ENCODE measurements at regions not wholly inside any gene's neighbourhood (a gene's known extent, or its start where the extent isn't known, plus 50 kb on each side); places are given as distances from the start of the nearest gene placed in this dataset.

- no peak overlapping the region for H3K9ac ChIP-seq (ENCODE audit: control insufficient read depth, insufficient read depth, low read length)
- 10% methylated on average over 3 of the region's 3 CpGs for WGBS (ENCODE audit: insufficient coverage, insufficient replicate concordance, low lambda C conversion rate, missing lambda C conversion rate)
- DNase-seq (ENCODE audit: low read depth, low spot score), result no peak
- BruUV-seq (replicated peaks), result no TSS peak
- no peak overlapping the region for H3K4me3 ChIP-seq
- ChIA-PET POLR2A (no interaction called here), CTCF (interaction anchor here (0.6 kb wide), 1 partner anchor 262 kb away, joined by 3 read pairs; no protein-coding TSS in a partner anchor), RAD21 (ENCODE audit: unreplicated experiment) (no interaction called here), SMC1A (ENCODE audit: uncharacterized antibody, unreplicated experiment) (no interaction called here)
- no peak for TF ChIP-seq PML (IDR thresholded peaks at IDR 0.05; ENCODE audit: low read length)
- TF ChIP-seq PRDM15 (CRISPR knock-in tag; IDR thresholded peaks at IDR 0.05), result no peak
- TF ChIP-seq ATF7 (IDR thresholded peaks at IDR 0.05; ENCODE audit: low read depth), result no peak
- TF ChIP-seq TARDBP (IDR thresholded peaks at IDR 0.05; ENCODE audit: borderline replicate concordance), result no peak
- no peak for TF ChIP-seq HDGF (IDR thresholded peaks at IDR 0.05)
- no peak for TF ChIP-seq JUNB (IDR thresholded peaks at IDR 0.05)
- TF ChIP-seq NFYA (IDR thresholded peaks at IDR 0.05; ENCODE audit: borderline replicate concordance, low read depth, low read length), result no peak
- TF ChIP-seq YBX1 (IDR thresholded peaks at IDR 0.05), result no peak
- TF ChIP-seq USF1 (IDR thresholded peaks at IDR 0.05; ENCODE audit: borderline replicate concordance, extremely low read length, insufficient read depth, low read depth, low read length), result no peak
- TF ChIP-seq ASH2L (IDR thresholded peaks at IDR 0.05; ENCODE audit: borderline replicate concordance, low read depth), result no peak
- TF ChIP-seq BCL3 (IDR thresholded peaks at IDR 0.05; ENCODE audit: borderline replicate concordance, insufficient read depth, low read depth, low read length, poor library complexity, severe bottlenecking), result no peak
- no peak for TF ChIP-seq CEBPB (IDR thresholded peaks at IDR 0.05; ENCODE audit: borderline replicate concordance in 1 of 2, low read depth in 2 of 2, low read length in 2 of 2)
- TF ChIP-seq BACH1 (IDR thresholded peaks at IDR 0.05; ENCODE audit: borderline replicate concordance), result no peak
- no peak for TF ChIP-seq HDAC2 (IDR thresholded peaks at IDR 0.05)
- H3K9me3 ChIP-seq (replicated peaks; ENCODE audit: control insufficient read depth, insufficient read depth, low read length), result no peaks in the 10 kb centered on the region
- H3K4me2 ChIP-seq (ENCODE audit: control insufficient read depth, insufficient read depth), result no peak overlapping the region
- intact Hi-C loops (cut with micrococcal nuclease; ENCODE audit: unreplicated experiment), result no loop called here
- no peaks in the 10 kb centered on the region for H3K79me2 ChIP-seq (ENCODE audit: control insufficient read depth, insufficient read depth, low read length)
- no peak for FAIRE-seq
- no peaks in the 10 kb centered on the region for H3K4me1 ChIP-seq (ENCODE audit: control insufficient read depth, insufficient read depth, low read length)
- H4K20me1 ChIP-seq (ENCODE audit: control insufficient read depth, insufficient read depth), result no peaks in the 10 kb centered on the region
- H3K36me3 ChIP-seq (ENCODE audit: control insufficient read depth in 2 of 2, insufficient read depth in 2 of 2, low read length in 1 of 2), result no peaks in the 10 kb centered on the region
- no peak overlapping the region for H2AFZ ChIP-seq (ENCODE audit: control insufficient read depth, low read depth, low read length)
- ATAC-seq, result no peak
- in situ Hi-C loops (cut with MboI), result no loop called here
- H3K27me3 ChIP-seq (replicated peaks in 1 of 2; ENCODE audit: control insufficient read depth in 2 of 2, insufficient read depth in 2 of 2, low read length in 1 of 2), result no peaks in the 10 kb centered on the region
- no peak overlapping the region for H3K27ac ChIP-seq (ENCODE audit: control insufficient read depth, insufficient read depth)
Measured at GRCh38 chr3:147267434-147267833, 138.9 kb downstream of the ZIC4 start.
